Brain microvascular endothelial cell (primary cell): ENCODE measurements at regions not wholly inside any gene's neighbourhood (a gene's known extent, or its start where the extent isn't known, plus 50 kb on each side); places are given as distances from the start of the nearest gene placed in this dataset.

Experiments
- DNase-seq: peaks from one replicate; pipeline ENCODE4 v3.0.0-alpha.2; 2020
- H3K27ac ChIP-seq: fragments of 250-450 bp; sonication (Bioruptor Pico); 2 replicates; pipeline ENCODE4 v1.5.1; 2020; ENCODE audit warnings: mild to moderate bottlenecking, moderate library complexity
- H3K27me3 ChIP-seq: fragments of 250-450 bp; sonication (Bioruptor Pico); replicated peaks from 2 replicates; pipeline ENCODE4 v1.5.1; 2020; ENCODE audit warnings: mild to moderate bottlenecking
- H3K36me3 ChIP-seq: fragments of 250-450 bp; sonication (Bioruptor Pico); replicated peaks from 2 replicates; pipeline ENCODE4 v1.5.1; 2020; ENCODE audit warnings: mild to moderate bottlenecking
- H3K4me3 ChIP-seq: 2 replicates; pipeline ENCODE4 v1.5.1; 2011; ENCODE audit warnings: low read depth, mild to moderate bottlenecking, control low read depth, low read length, moderate library complexity
- CTCF ChIP-seq: IDR thresholded peaks from 2 replicates; pipeline ENCODE4 v1.5.1; 2011; ENCODE audit warnings: low read depth, mild to moderate bottlenecking, moderate library complexity, low read length, control low read depth, inconsistent platforms; ENCODE audit errors: missing control alignments
- in situ Hi-C: cut with HindIII; loops from 2 replicates; pipeline ENCODE4 v1.10.0; 2017; ENCODE audit warnings: low sequenced_read_pairs, low pct_ligation_motif_present

- H3K36me3 ChIP-seq, result no peaks in the 10 kb centered on the region
- no peak for DNase-seq
- no peak overlapping the region for H3K27ac ChIP-seq
- no peak for TF ChIP-seq CTCF
- H3K4me3 ChIP-seq, result no peak overlapping the region
- in situ Hi-C loops, result no loop called here
- H3K27me3 ChIP-seq, result no peaks in the 10 kb centered on the region
These were observed 283.3 kb downstream of the FOXO1 start for GRCh38 chr13:40383132-40383531.

- Histone ChIP-seq H3K4me3 (no peak overlapping the region), H3K36me3 (no peaks in the 10 kb centered on the region), H3K27ac (no peak overlapping the region), H3K27me3 (no peaks in the 10 kb centered on the region)
- in situ Hi-C loops, result no loop called here
- no peak for DNase-seq
- TF ChIP-seq CTCF, result no peak
These were observed 282.6 kb downstream of the FOXO1 start for GRCh38 chr13:40383885-40384284.

- H3K36me3 ChIP-seq, result no peaks in the 10 kb centered on the region
- no peaks in the 10 kb centered on the region for H3K27me3 ChIP-seq
- no peak for DNase-seq
- H3K27ac ChIP-seq, result no peak overlapping the region
- in situ Hi-C loops, result no loop called here
- H3K4me3 ChIP-seq, result no peak overlapping the region
- TF ChIP-seq CTCF, result no peak
These were observed 281.2 kb downstream of the FOXO1 start for GRCh38 chr13:40384976-40385857.

GRCh38 chr13:40385858-40386180, 280.6 kb downstream of the FOXO1 start:
- Histone ChIP-seq H3K27ac (no peak overlapping the region), H3K4me3 (no peak overlapping the region), H3K36me3 (no peaks in the 10 kb centered on the region), H3K27me3 (no peaks in the 10 kb centered on the region)
- no peak for TF ChIP-seq CTCF
- DNase-seq, result no peak
- in situ Hi-C loops, result no loop called here

GRCh38 chr13:40386586-40386985, 279.9 kb downstream of the FOXO1 start:
- Histone ChIP-seq H3K27ac (no peak overlapping the region), H3K36me3 (no peaks in the 10 kb centered on the region), H3K4me3 (no peak overlapping the region), H3K27me3 (no peaks in the 10 kb centered on the region)
- no peak for TF ChIP-seq CTCF
- DNase-seq, result no peak
- in situ Hi-C loops, result no loop called here

- DNase-seq, result no peak
- in situ Hi-C loops, result no loop called here
- no peak for TF ChIP-seq CTCF
- no peaks in the 10 kb centered on the region for H3K27me3 ChIP-seq
- H3K27ac ChIP-seq, result no peak overlapping the region
- no peak overlapping the region for H3K4me3 ChIP-seq
- H3K36me3 ChIP-seq, result no peaks in the 10 kb centered on the region
These were observed 278.7 kb downstream of the FOXO1 start for GRCh38 chr13:40387775-40388174.
